ENCODE measurements at regions not wholly inside any gene's neighbourhood (a gene's known extent, or its start where the extent isn't known, plus 50 kb on each side); places are given as distances from the start of the nearest gene placed in this dataset.
"Not testable (repeated sequence)": the region's sequence is repeated elsewhere in the genome, so short reads cannot be mapped to it uniquely, and the experiment has no call there.

GRCh38 chr1:230494026-230494425, 67.9 kb upstream of the PGBD5 start:
- no peak for ATAC-seq
- no peaks in the 10 kb centered on the region for H3K36me3 ChIP-seq
- TF ChIP-seq EP300 (IDR thresholded peaks at IDR 0.05): no peak
- no peak for TF ChIP-seq POLR2AphosphoS5 (IDR thresholded peaks at IDR 0.05)
- no peak for TF ChIP-seq CTCF (IDR thresholded peaks at IDR 0.05)
- TF ChIP-seq POLR2A (IDR thresholded peaks at IDR 0.05): no peak
- no peak overlapping the region for H3K27ac ChIP-seq
- no peak overlapping the region for H3K4me3 ChIP-seq
- no peaks in the 10 kb centered on the region for H3K4me1 ChIP-seq
- 78 to 86% methylated on average over 1 of the region's 1 CpG for WGBS, 2 donors (ENCODE audit: low coverage in 1 of 2)
- H3K27me3 ChIP-seq: peaks cover 16% of the 10 kb centered on the region
- no peaks in the 10 kb centered on the region for H3K9me3 ChIP-seq

- Histone ChIP-seq H3K36me3 (no peaks in the 10 kb centered on the region), H3K4me1 (no peaks in the 10 kb centered on the region), H3K4me3 (no peak overlapping the region), H3K9me3 (no peaks in the 10 kb centered on the region), H3K27ac (no peak overlapping the region), H3K27me3 (peaks cover 16% of the 10 kb centered on the region)
- TF ChIP-seq POLR2A (IDR thresholded peaks at IDR 0.05) (no peak), EP300 (IDR thresholded peaks at IDR 0.05) (no peak), CTCF (IDR thresholded peaks at IDR 0.05) (no peak), POLR2AphosphoS5 (IDR thresholded peaks at IDR 0.05) (no peak)
- no peak for ATAC-seq
- WGBS, 2 donors (ENCODE audit: low coverage in 1 of 2): 48 to 54% methylated on average over 3 of the region's 3 CpGs
These were observed 67.1 kb upstream of the PGBD5 start for GRCh38 chr1:230493264-230493663.

GRCh38 chr1:230490436-230490835, 64.3 kb upstream of the PGBD5 start:
- H3K27me3 ChIP-seq: peaks cover 15% of the 10 kb centered on the region
- WGBS, 2 donors (ENCODE audit: low coverage in 1 of 2): 92 to 100% methylated on average over 2 of the region's 2 CpGs
- no peak overlapping the region for H3K27ac ChIP-seq
- no peaks in the 10 kb centered on the region for H3K4me1 ChIP-seq
- H3K4me3 ChIP-seq: no peak overlapping the region
- no peaks in the 10 kb centered on the region for H3K9me3 ChIP-seq
- ATAC-seq: no peak
- TF ChIP-seq POLR2A (IDR thresholded peaks at IDR 0.05): no peak
- no peak for TF ChIP-seq CTCF (IDR thresholded peaks at IDR 0.05)
- H3K36me3 ChIP-seq: no peaks in the 10 kb centered on the region

- Histone ChIP-seq H3K27ac (no peak overlapping the region), H3K4me1 (no peaks in the 10 kb centered on the region), H3K27me3 (peaks cover 7% of the 10 kb centered on the region), H3K36me3 (no peaks in the 10 kb centered on the region), H3K9me3 (no peaks in the 10 kb centered on the region), H3K4me3 (no peak overlapping the region)
- WGBS, 2 donors (ENCODE audit: low coverage in 1 of 2): 62 to 74% methylated on average over 4 of the region's 4 CpGs
- no peak for TF ChIP-seq CTCF (IDR thresholded peaks at IDR 0.05)
- TF ChIP-seq POLR2AphosphoS5 (IDR thresholded peaks at IDR 0.05): no peak
- no peak for TF ChIP-seq EP300 (IDR thresholded peaks at IDR 0.05)
- no peak for TF ChIP-seq POLR2A (IDR thresholded peaks at IDR 0.05)
- no peak for ATAC-seq
These were observed 61.8 kb upstream of the PGBD5 start for GRCh38 chr1:230487773-230488428.

- peaks cover 30% of the 10 kb centered on the region for H3K27me3 ChIP-seq
- H3K27ac ChIP-seq: no peak overlapping the region
These were observed 50.5 kb upstream of the PGBD5 start for GRCh38 chr1:230476622-230477003.

GRCh38 chr1:230475856-230476621, 49.9 kb upstream of the PGBD5 start:
- Histone ChIP-seq H3K27me3 (peaks cover 25% of the 10 kb centered on the region), H3K9me3 (peaks cover 0 to 13% (median 0%) of the 10 kb centered on the region in 3 donors)
- not testable (repeated sequence) for H3K4me3 ChIP-seq, ATAC-seq, H3K27ac ChIP-seq, H3K36me3 ChIP-seq, H3K4me1 ChIP-seq
- WGBS, 2 donors (ENCODE audit: low coverage in 1 of 2): 0 to 4% methylated on average over 2 to 4 of the region's 12 CpGs

More at GRCh38 chr1:230476622-230477003, 50.5 kb upstream of the PGBD5 start:
- no peak overlapping the region for H3K4me3 ChIP-seq
- TF ChIP-seq POLR2AphosphoS5 (IDR thresholded peaks at IDR 0.05) (no peak), EP300 (IDR thresholded peaks at IDR 0.05) (no peak), POLR2A (IDR thresholded peaks at IDR 0.05) (no peak), CTCF (IDR thresholded peaks at IDR 0.05) (no peak)
- WGBS, 2 donors (ENCODE audit: low coverage in 1 of 2): 47 to 71% methylated on average over 6 of the region's 14 CpGs
- no peaks in the 10 kb centered on the region for H3K36me3 ChIP-seq
- H3K9me3 ChIP-seq: peaks cover 0 to 10% (median 0%) of the 10 kb centered on the region in 3 donors
- ATAC-seq: no peak
- no peaks in the 10 kb centered on the region for H3K4me1 ChIP-seq
